ENCODE measurements at regions not wholly inside any gene's neighbourhood (a gene's known extent, or its start where the extent isn't known, plus 50 kb on each side); places are given as distances from the start of the nearest gene placed in this dataset.

- DNase-seq (ENCODE audit: low spot score) (no peak), ATAC-seq (no peak)
- Histone ChIP-seq H3K9me2 (ENCODE audit: insufficient read depth) (0 out of 2 replicates have a peak, but pooled peaks cover 3% of the 10 kb centered on the region), H3K27me3 (ENCODE audit: insufficient read depth) (no peaks in the 10 kb centered on the region), H3K79me2 (replicated peaks; ENCODE audit: insufficient read depth) (no peaks in the 10 kb centered on the region), H3F3A (replicated peaks; ENCODE audit: low read depth) (no peaks in the 10 kb centered on the region), H3K36me3 (ENCODE audit: insufficient read depth) (no peaks in the 10 kb centered on the region), H3K4me3 (no peak overlapping the region), H2AFZ (no peak overlapping the region), H3K4me2 (no peak overlapping the region), H4K20me1 (replicated peaks; ENCODE audit: insufficient read depth) (no peaks in the 10 kb centered on the region), H3K4me1 (ENCODE audit: insufficient read depth) (no peaks in the 10 kb centered on the region), H3K27ac (ENCODE audit: low read depth) (no peak overlapping the region)
- TF ChIP-seq ZNF114 (CRISPR knock-in tag; IDR thresholded peaks at IDR 0.05), result no peak
- TF ChIP-seq EZH2 (IDR thresholded peaks at IDR 0.05; ENCODE audit: low read depth, unreplicated experiment), result no peak
- TF ChIP-seq CREB1 (CRISPR knock-in tag; IDR thresholded peaks at IDR 0.05; ENCODE audit: low read depth), result no peak
- no peak for TF ChIP-seq ETS1 (IDR thresholded peaks at IDR 0.05)
- TF ChIP-seq JUNB (IDR thresholded peaks at IDR 0.05; ENCODE audit: unreplicated experiment), result no peak
- TF ChIP-seq EZH2phosphoT487 (IDR thresholded peaks at IDR 0.05; ENCODE audit: unreplicated experiment), result no peak
- TF ChIP-seq STAT1 (IDR thresholded peaks at IDR 0.05; ENCODE audit: unreplicated experiment), result no peak
- no peak for TF ChIP-seq ZNF331 (CRISPR knock-in tag; IDR thresholded peaks at IDR 0.05; ENCODE audit: low read depth)
- Mint-ChIP-seq H3K9me3 (peaks cover 8% of the 10 kb centered on the region; the same call in 2 of the 3 replicates), H3K4me1 (peaks cover 6% of the 10 kb centered on the region; the same call in 2 of the 3 replicates), H3K27me3 (ENCODE audit: insufficient read depth, low read depth, poor library complexity) (no peaks in the 10 kb centered on the region), H3K36me3 (ENCODE audit: low read depth) (peaks cover 8% of the 10 kb centered on the region; the same call in 2 of the 3 replicates), H3K27ac (no peak overlapping the region), H3K4me3 (no peak overlapping the region)
Measured at GRCh38 chr4:107114059-107114458, 77.9 kb upstream of the DKK2 start.

GRCh38 chr4:107098401-107098800 is 62.3 kb upstream of the DKK2 start:
- no peaks in the 10 kb centered on the region for H3K36me3 Mint-ChIP-seq (ENCODE audit: low read depth)
- H3K4me3 Mint-ChIP-seq, result no peak overlapping the region
- H3K27me3 Mint-ChIP-seq (ENCODE audit: insufficient read depth, low read depth, poor library complexity), result peaks cover 4% of the 10 kb centered on the region
- Histone ChIP-seq H2AFZ (peak overlapping the region; percentile 87; the same call in 1 of the 2 replicates), H3K9me2 (ENCODE audit: insufficient read depth) (no peaks in the 10 kb centered on the region; the same call in 1 of the 2 replicates), H3K27ac (ENCODE audit: low read depth) (no peak overlapping the region), H3K36me3 (ENCODE audit: insufficient read depth) (no peaks in the 10 kb centered on the region), H3F3A (replicated peaks; ENCODE audit: low read depth) (no peaks in the 10 kb centered on the region), H3K4me3 (no peak overlapping the region), H3K79me2 (replicated peaks; ENCODE audit: insufficient read depth) (no peaks in the 10 kb centered on the region), H4K20me1 (replicated peaks; ENCODE audit: insufficient read depth) (no peaks in the 10 kb centered on the region), H3K27me3 (ENCODE audit: insufficient read depth) (no peaks in the 10 kb centered on the region), H3K4me2 (no peak overlapping the region), H3K4me1 (ENCODE audit: insufficient read depth) (no peaks in the 10 kb centered on the region; the same call in 1 of the 2 replicates)
- no peak overlapping the region for H3K27ac Mint-ChIP-seq
- H3K4me1 Mint-ChIP-seq, result peaks cover 10% of the 10 kb centered on the region
- H3K9me3 Mint-ChIP-seq, result 0 out of 3 replicates have a peak, but pooled peaks cover 3% of the 10 kb centered on the region
- TF ChIP-seq ZNF114 (CRISPR knock-in tag; IDR thresholded peaks at IDR 0.05), result no peak
- peak; percentile 35 for DNase-seq (ENCODE audit: low spot score)
- peak; percentile 65 for ATAC-seq

GRCh38 chr4:107094976-107095375 is 58.9 kb upstream of the DKK2 start:
- H3K27ac Mint-ChIP-seq, result no peak overlapping the region
- no peaks in the 10 kb centered on the region for H3K36me3 Mint-ChIP-seq (ENCODE audit: low read depth)
- Histone ChIP-seq H3K27me3 (ENCODE audit: insufficient read depth) (no peaks in the 10 kb centered on the region), H3F3A (replicated peaks; ENCODE audit: low read depth) (no peaks in the 10 kb centered on the region), H3K27ac (ENCODE audit: low read depth) (no peak overlapping the region), H3K79me2 (replicated peaks; ENCODE audit: insufficient read depth) (no peaks in the 10 kb centered on the region), H3K9me2 (ENCODE audit: insufficient read depth) (no peaks in the 10 kb centered on the region; the same call in 1 of the 2 replicates), H3K36me3 (ENCODE audit: insufficient read depth) (no peaks in the 10 kb centered on the region), H3K4me3 (no peak overlapping the region), H3K4me1 (ENCODE audit: insufficient read depth) (no peaks in the 10 kb centered on the region; the same call in 1 of the 2 replicates), H2AFZ (peak overlapping the region; percentile 87), H4K20me1 (replicated peaks; ENCODE audit: insufficient read depth) (no peaks in the 10 kb centered on the region), H3K4me2 (no peak overlapping the region)
- peaks cover 4% of the 10 kb centered on the region for H3K27me3 Mint-ChIP-seq (ENCODE audit: insufficient read depth, low read depth, poor library complexity)
- DNase-seq (ENCODE audit: low spot score) (no peak), ATAC-seq (no peak)
- peaks cover 10% of the 10 kb centered on the region for H3K4me1 Mint-ChIP-seq
- H3K4me3 Mint-ChIP-seq, result no peak overlapping the region
- H3K9me3 Mint-ChIP-seq, result 0 out of 3 replicates have a peak, but pooled peaks cover 3% of the 10 kb centered on the region
- TF ChIP-seq CREB1 (CRISPR knock-in tag; IDR thresholded peaks at IDR 0.05; ENCODE audit: low read depth) (no peak), ZNF114 (CRISPR knock-in tag; IDR thresholded peaks at IDR 0.05) (no peak), ETS1 (IDR thresholded peaks at IDR 0.05) (no peak), REST (IDR thresholded peaks at IDR 0.05; ENCODE audit: unreplicated experiment) (no peak), EZH2phosphoT487 (IDR thresholded peaks at IDR 0.05; ENCODE audit: unreplicated experiment) (no peak), ZNF331 (CRISPR knock-in tag; IDR thresholded peaks at IDR 0.05; ENCODE audit: low read depth) (no peak), POLR2AphosphoS5 (IDR thresholded peaks at IDR 0.05; ENCODE audit: low read depth) (no peak), JUNB (IDR thresholded peaks at IDR 0.05; ENCODE audit: unreplicated experiment) (no peak)

All from GM23338 (cell line).